Aorta (tissue), 5 donors: ENCODE measurements at regions not wholly inside any gene's neighbourhood (a gene's known extent, or its start where the extent isn't known, plus 50 kb on each side); places are given as distances from the start of the nearest gene placed in this dataset.
"Not testable (repeated sequence)": the region's sequence is repeated elsewhere in the genome, so short reads cannot be mapped to it uniquely, and the experiment has no call there.

ENCODE experiments used
- ATAC-seq: fragments of 200-7000 bp; cut with Tn5 transposase; one replicate; pipeline ENCODE4 v1.9.1; 2022; ENCODE audit warnings: moderate library complexity; ENCODE audit not compliant: low FRiP score
- DNase-seq, 2 donors: peaks; one replicate each; pipeline ENCODE4 v3.0.0-alpha.2; 2020
- H3K27ac ChIP-seq, 2 donors: one replicate each; pipeline ENCODE4 v1.5.1; 2013; ENCODE audit warnings: low read length in 2 of 2, mild to moderate bottlenecking in 2 of 2, moderate library complexity in 2 of 2, control low read depth in 1 of 2, inconsistent platforms in 1 of 2, low read depth in 1 of 2
- H3K27me3 ChIP-seq, 2 donors: one replicate each; pipeline ENCODE4 v1.6.1; 2013; ENCODE audit warnings: control low read depth in 1 of 2, low read length in 1 of 2, mild to moderate bottlenecking in 1 of 2, moderate library complexity in 1 of 2; ENCODE audit not compliant: insufficient read depth in 2 of 2, control insufficient read depth in 1 of 2
- H3K36me3 ChIP-seq, 2 donors: one replicate each; pipeline ENCODE4 v1.6.1; 2013; ENCODE audit warnings: control low read depth in 1 of 2, low read length in 1 of 2, mild to moderate bottlenecking in 1 of 2; ENCODE audit not compliant: insufficient read depth in 2 of 2, control insufficient read depth in 1 of 2
- H3K4me1 ChIP-seq, 2 donors: one replicate each; pipeline ENCODE4 v1.6.1; 2013; ENCODE audit warnings: low read length in 2 of 2, control low read depth in 1 of 2, mild to moderate bottlenecking in 1 of 2, moderate library complexity in 1 of 2; ENCODE audit not compliant: insufficient read depth in 2 of 2, control insufficient read depth in 1 of 2
- H3K4me3 ChIP-seq, 2 donors: one replicate each; pipeline ENCODE4 v1.5.1; 2013; ENCODE audit warnings: low read length in 2 of 2, control low read depth in 1 of 2, mild to moderate bottlenecking in 1 of 2
- H3K9me3 ChIP-seq: one replicate; pipeline ENCODE4 v1.6.1; 2013; ENCODE audit warnings: mild to moderate bottlenecking, low read length; ENCODE audit not compliant: control insufficient read depth
- WGBS, 2 donors: extraction: QIAGEN DNeasy Blood & Tissue Kit; methylation state at CpG; one replicate each; pipeline ENCODE4 v1.1.7; 2013; 5-methylcytosine and 5-hydroxymethylcytosine counted together
- intact Hi-C, 2 donors: fragments of 100-400 bp; cut with DNase I; formaldehyde crosslinking; loops; one replicate each; pipeline versions ENCODE4 v1.14.2 to v1.15.0; 2022
- donor health status: healthy with polysubstance abuse.
- donor health status: Bipolar disorder and iron deficiency.
- donor health status: DM: no; HTN: no; CAD: no.
- donor health status: DM: no; HTN: no; CAD: no.
- donor health status: DM: yes; HTN: yes; CAD: no.

DNA sequence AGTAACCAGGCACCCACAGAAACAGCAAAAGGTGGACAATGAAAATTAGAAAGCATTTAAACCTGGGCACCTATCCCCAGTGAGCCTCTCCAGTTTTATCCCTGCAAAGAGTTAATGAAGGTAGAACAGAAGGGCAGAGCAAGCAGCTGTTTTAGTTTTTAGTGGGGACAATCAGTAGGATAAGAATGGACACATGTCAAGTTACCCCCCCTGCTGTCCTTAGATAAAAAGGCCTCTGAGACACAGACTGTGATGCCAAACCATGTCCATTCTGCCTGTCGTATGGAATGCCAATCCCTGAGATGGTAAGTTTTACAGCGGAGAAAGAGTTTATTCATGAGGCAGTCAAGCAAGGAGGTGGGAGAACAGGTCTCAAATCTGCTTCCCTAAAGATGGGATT, 162.6 kb upstream of the AGR3 start:
- WGBS, 2 donors = 93 to 95% methylated on average over 2 of the region's 2 CpGs
- no peak overlapping the region for H3K4me3 ChIP-seq
- no peaks in the 10 kb centered on the region for H3K27me3 ChIP-seq
- no peak for DNase-seq
- H3K9me3 ChIP-seq = no peaks in the 10 kb centered on the region
- no peak for ATAC-seq
- no peaks in the 10 kb centered on the region for H3K36me3 ChIP-seq
- no peak overlapping the region for H3K27ac ChIP-seq
- intact Hi-C loops = no loop called here
- H3K4me1 ChIP-seq = no peaks in the 10 kb centered on the region

- H3K27me3 ChIP-seq = no peaks in the 10 kb centered on the region
- intact Hi-C loops = no loop called here
- ATAC-seq (no peak), DNase-seq (no peak)
- 95 to 98% methylated on average over 2 of the region's 2 CpGs for WGBS, 2 donors
- H3K4me1 ChIP-seq = no peaks in the 10 kb centered on the region
- H3K36me3 ChIP-seq = no peaks in the 10 kb centered on the region
- no peak overlapping the region for H3K27ac ChIP-seq
- H3K4me3 ChIP-seq = no peak overlapping the region
- no peaks in the 10 kb centered on the region for H3K9me3 ChIP-seq
Measured at GRCh38 chr7:17044861-17045260, 163.1 kb upstream of the AGR3 start.

DNA sequence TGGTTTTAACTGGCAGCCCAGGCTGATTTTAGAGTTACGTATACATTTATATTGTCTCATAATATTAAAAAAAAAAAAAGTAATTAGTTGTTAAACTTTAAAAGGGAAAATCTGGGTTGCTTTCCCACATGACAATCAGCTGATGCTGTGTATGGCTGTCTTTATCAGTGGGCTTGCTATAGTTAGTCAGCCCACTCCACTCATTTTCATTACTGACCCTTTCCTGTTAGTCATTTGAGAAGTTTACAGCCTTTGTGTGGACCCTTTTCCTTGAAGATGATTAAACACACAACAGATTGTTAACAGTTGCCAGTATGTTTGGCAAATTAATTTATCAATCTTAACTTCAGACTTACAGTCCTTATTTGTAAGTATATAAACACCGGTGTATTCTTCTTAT, 164.5 kb upstream of the AGR3 start:
- DNase-seq (no peak), ATAC-seq (no peak)
- H3K9me3 ChIP-seq = no peaks in the 10 kb centered on the region
- no peak overlapping the region for H3K27ac ChIP-seq
- H3K4me1 ChIP-seq = no peaks in the 10 kb centered on the region
- no peaks in the 10 kb centered on the region for H3K27me3 ChIP-seq
- no peaks in the 10 kb centered on the region for H3K36me3 ChIP-seq
- 96 to 98% methylated on average over 2 of the region's 2 CpGs for WGBS, 2 donors
- H3K4me3 ChIP-seq = no peak overlapping the region
- intact Hi-C loops = no loop called here

DNA sequence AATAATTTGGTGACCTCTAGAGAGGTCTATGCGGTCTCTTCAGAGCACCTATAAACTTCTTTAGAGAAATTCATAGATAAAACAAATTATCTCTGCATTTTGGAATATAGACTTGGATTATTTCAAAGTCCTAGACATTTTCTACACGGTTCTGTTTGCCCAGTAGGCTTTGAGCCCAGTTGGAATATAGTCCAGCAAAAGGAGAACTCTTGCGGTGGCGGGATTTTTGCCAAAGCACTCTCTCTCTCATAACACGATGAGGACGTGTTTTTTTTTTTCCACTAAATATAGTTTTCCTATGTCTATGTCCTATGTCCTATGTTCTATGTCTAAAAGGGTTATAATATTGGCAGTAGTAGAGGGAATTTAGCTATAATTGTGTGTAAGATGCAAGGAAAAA, 164.9 kb upstream of the AGR3 start:
- ATAC-seq = no peak
- no peaks in the 10 kb centered on the region for H3K27me3 ChIP-seq
- no peak overlapping the region for H3K4me3 ChIP-seq
- no peaks in the 10 kb centered on the region for H3K4me1 ChIP-seq
- no peak overlapping the region for H3K27ac ChIP-seq
- intact Hi-C loops = no loop called here
- H3K36me3 ChIP-seq = no peaks in the 10 kb centered on the region
- H3K9me3 ChIP-seq = no peaks in the 10 kb centered on the region
- WGBS, 2 donors = 15 to 16% methylated on average over 6 of the region's 6 CpGs
- peak in 1 of 2 donors; percentile 57 for DNase-seq

- 90% methylated on average over 9 of the region's 9 CpGs for WGBS, 2 donors
- DNase-seq, intact Hi-C loops: not testable (repeated sequence)
Measured at GRCh38 chr7:17053164-17053563, 171.4 kb upstream of the AGR3 start.

GRCh38 chr7:17054206-17054605, 172.4 kb upstream of the AGR3 start:
- 70 to 82% methylated on average over 3 of the region's 3 CpGs for WGBS, 2 donors
- H3K27ac ChIP-seq = no peak overlapping the region
- no peak for ATAC-seq

More at GRCh38 chr7:17053164-17053563, 171.4 kb upstream of the AGR3 start:
- H3K36me3 ChIP-seq, H3K9me3 ChIP-seq, H3K4me3 ChIP-seq, ATAC-seq, H3K4me1 ChIP-seq, H3K27ac ChIP-seq, H3K27me3 ChIP-seq: not testable (repeated sequence)

GRCh38 chr7:17054836-17055235, 173.1 kb upstream of the AGR3 start:
- H3K36me3 ChIP-seq = no peaks in the 10 kb centered on the region
- intact Hi-C loops = no loop called here
- H3K4me1 ChIP-seq = no peaks in the 10 kb centered on the region
- WGBS, 2 donors = 64 to 65% methylated on average over 2 of the region's 2 CpGs
- H3K27ac ChIP-seq = no peak overlapping the region
- H3K27me3 ChIP-seq = no peaks in the 10 kb centered on the region
- H3K9me3 ChIP-seq = no peaks in the 10 kb centered on the region
- DNase-seq (no peak), ATAC-seq (no peak)
- H3K4me3 ChIP-seq = no peak overlapping the region

More at GRCh38 chr7:17054206-17054605, 172.4 kb upstream of the AGR3 start:
- Histone ChIP-seq H3K4me3 (no peak overlapping the region), H3K27me3 (no peaks in the 10 kb centered on the region), H3K36me3 (no peaks in the 10 kb centered on the region), H3K4me1 (no peaks in the 10 kb centered on the region), H3K9me3 (no peaks in the 10 kb centered on the region)
- no peak for DNase-seq
- intact Hi-C loops = no loop called here

DNA sequence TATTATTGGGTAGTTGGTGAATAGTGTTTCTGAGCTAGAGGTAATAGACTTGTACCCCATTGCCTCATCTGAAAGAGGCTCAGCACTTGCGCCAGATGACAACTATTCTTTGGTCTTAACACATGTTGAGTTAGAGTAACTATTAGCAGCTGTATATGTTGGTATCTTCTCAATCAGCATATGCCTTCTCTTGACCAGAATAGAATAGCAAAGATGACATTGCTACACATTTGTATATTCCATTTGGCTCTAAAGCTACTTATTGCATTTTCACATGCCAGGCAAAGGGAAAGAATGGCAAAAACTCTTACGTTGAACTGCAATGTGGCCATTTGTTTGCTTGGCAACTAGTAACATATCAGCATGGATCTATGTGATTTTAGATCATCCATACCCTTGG, 173.8 kb upstream of the AGR3 start:
- no peaks in the 10 kb centered on the region for H3K27me3 ChIP-seq
- H3K9me3 ChIP-seq = no peaks in the 10 kb centered on the region
- no peak for DNase-seq
- no peak overlapping the region for H3K4me3 ChIP-seq
- 95 to 96% methylated on average over 2 of the region's 2 CpGs for WGBS, 2 donors
- H3K27ac ChIP-seq = no peak overlapping the region
- ATAC-seq = no peak
- no peaks in the 10 kb centered on the region for H3K4me1 ChIP-seq
- no peaks in the 10 kb centered on the region for H3K36me3 ChIP-seq
- intact Hi-C loops = no loop called here

DNA sequence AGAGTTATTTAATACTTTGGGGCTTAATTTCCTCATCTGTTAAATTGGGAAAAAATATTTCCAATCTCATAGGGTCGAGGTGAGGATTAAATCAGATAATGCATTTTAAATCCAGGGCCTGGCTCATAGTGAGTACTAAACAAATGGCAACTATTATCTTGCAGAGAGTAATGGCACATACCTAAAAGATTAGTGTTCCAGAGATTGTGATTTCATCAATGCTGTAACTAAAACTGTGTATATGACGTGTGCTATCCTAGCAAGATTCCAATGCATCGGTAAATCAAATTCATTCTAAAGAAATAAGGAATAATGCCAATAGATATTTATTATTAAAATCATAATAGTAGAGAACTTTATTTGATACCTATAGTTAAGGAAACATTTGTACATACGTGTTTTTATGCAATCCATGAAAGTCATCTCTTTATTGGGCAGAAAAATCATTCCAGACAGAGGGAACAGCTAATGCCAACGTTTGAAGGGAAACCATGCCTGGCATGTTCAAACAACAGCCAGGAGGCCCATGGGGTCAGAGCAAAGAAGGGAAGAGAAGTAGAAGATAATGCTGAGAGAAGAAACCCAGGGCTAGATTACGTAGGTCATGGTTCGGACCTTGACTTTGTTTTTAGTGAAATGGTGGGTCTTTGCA, 174.8 kb upstream of the AGR3 start:
- H3K27ac ChIP-seq = no peak overlapping the region
- no peaks in the 10 kb centered on the region for H3K9me3 ChIP-seq
- 88 to 90% methylated on average over 7 of the region's 7 CpGs for WGBS, 2 donors
- DNase-seq = no peak
- no peak overlapping the region for H3K4me3 ChIP-seq
- ATAC-seq = no peak
- intact Hi-C loops = no loop called here
- H3K4me1 ChIP-seq = no peaks in the 10 kb centered on the region
- H3K36me3 ChIP-seq = no peaks in the 10 kb centered on the region
- H3K27me3 ChIP-seq = no peaks in the 10 kb centered on the region
